HG03378 (cell line): ENCODE measurements at regions not wholly inside any gene's neighbourhood (a gene's known extent, or its start where the extent isn't known, plus 50 kb on each side); places are given as distances from the start of the nearest gene placed in this dataset.

Experiments used
- ATAC-seq: cut with Tn5 transposase; IDR thresholded peaks from one replicate; pipeline ENCODE4 v1.9.1; 2021; ENCODE audit warnings: mild to moderate bottlenecking, moderate library complexity; ENCODE audit not compliant: unreplicated experiment

DNA sequence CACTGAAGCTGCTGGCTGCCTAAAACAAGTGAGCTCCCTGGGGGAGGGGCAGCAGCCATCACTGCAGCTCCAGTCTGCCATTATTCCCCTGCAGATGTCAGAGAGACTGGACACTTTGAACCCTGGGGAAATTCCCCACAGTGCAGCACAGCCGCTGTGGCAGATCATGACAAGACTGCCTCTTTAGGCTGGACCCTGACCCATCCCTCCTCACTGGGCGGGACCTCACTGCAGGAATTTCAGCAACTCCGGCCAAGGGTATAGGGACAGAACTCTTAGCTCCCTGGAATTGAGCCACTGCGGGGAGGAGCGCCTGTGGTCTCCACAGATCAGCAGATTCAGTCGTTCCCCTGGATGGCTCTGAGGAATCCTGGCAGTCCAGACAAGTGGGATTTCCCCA lies 964.6 kb downstream of the BRINP3 start:
- ATAC-seq = no peak

DNA sequence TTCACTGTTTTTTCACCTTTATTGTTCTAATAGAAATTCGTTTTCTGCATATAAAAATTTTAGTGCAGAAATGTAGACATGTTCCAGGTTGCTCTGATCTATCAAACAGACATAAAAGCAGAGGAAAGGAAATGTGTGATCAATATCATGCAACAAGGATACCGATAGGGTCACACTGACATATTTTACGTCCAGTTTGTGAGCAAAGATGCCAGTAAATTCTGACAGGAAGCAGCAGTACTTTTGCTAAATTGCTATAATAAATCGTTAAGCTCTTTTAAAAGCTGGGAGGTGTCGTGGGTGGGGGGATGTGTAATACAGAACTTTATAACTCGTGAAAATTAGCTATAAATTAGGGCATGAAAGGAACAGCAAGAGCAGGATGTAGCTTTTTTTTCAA lies 955.2 kb downstream of the BRINP3 start:
- no peak for ATAC-seq

DNA sequence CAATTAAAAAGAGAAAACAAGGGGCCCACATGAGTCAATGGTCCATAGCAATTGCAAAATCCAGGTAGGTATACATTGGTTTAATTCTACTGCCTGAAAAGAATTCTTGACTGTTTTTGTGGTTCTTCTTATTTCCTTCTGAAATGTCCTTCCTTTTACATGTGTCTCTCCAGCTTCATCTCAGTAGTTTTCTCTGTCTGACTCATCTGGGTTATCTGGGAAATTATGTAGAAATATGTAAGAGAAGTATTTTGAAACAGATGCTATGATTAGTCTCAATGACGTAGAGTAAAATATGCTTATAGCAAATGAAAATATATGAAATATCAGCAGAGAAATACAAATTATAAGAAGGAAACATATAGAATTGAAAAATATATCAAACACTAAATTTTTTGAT lies 953.2 kb downstream of the BRINP3 start:
- ATAC-seq = no peak

DNA sequence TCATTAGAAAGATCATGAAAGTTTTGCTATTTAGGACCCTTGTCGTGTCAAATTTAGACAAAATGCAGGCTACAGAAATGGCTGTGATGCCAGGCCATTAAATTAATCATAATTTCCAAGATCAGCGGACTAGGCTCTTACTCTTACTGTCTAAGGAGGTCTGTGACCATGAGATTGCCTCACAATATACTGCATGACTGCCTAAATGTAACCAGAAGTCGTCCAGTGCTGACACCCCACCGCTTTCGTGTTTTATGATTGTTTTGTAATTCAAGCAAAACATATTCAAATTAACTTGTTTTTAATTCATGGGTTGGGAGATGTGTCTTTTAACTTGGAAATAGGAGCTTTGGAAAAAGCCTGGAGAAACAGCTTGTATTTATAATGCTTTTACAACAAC lies 947.5 kb downstream of the BRINP3 start:
- ATAC-seq = no peak

DNA sequence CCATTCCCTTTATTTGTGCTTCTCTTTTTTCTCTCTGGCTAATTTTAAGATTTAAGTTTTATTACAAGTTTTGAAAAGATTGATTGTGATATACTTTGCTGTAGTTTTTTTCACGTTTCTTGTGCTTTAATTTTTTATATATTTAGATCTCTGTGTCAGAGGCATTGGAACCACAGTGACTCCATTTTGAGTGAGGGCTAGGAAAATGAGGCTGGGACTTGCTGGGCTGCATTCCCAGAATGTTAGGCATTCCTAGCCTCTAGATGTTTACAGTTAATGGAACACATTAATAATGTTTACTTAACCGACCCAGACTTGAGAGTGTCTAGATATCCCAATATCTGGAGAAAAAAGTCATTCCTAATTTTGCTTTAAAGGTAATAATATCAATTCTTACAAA lies 939.4 kb downstream of the BRINP3 start:
- no peak for ATAC-seq

DNA sequence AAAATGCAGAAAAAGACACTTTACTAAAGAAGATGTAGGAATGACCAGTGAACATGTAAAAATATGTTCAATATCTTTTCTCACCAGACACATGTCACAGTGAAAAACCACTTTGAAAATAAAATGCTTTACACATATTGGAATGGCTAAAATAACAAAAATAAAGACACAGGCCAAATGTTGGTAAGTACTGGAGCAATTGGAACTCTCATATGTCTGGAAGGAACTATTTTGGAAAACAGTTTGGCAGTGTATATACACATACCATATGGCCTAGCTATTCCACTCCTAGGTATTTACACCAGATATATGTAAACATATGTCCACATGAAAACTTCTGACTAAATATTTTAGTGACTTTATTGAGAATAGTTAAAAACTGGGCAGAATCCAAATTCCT lies 927.2 kb downstream of the BRINP3 start:
- no peak for ATAC-seq

DNA sequence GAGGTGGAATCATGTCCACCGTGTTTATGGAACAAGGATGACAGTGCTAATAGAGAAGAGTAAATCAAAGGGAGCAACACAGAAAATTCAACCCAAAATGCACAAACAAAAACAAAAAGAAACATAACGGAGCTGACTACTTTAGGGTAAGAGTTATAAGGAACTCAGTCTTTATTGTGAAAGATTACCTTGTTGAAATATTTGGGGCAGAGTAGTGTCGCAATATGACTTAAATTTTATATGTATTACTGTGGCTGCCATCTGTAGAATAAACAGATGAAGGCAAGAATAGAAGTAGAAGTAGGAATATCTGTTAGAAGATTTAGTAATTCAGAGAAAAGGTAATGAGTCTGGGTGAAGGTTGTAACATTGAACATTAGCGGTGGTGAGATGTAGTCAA lies 913.9 kb downstream of the BRINP3 start:
- ATAC-seq = no peak

DNA sequence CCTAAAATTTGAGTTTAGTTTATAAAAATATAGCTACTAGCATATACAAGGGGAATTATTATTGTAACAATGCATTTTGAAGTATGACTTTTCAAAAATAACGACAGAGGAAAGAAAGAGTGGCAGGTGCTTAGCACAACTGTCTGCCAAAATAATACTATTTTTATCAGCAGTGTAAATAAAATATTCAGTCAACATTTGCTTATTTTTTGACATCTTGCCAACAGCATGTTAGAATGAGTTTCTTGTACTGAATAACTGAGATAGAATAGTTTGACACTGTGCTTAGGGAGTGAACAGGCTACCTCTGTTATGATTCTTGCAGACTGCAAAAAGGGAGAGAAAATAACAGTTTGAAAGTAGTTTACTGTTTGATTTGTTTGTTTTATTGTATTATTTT lies 909.8 kb downstream of the BRINP3 start:
- no peak for ATAC-seq

DNA sequence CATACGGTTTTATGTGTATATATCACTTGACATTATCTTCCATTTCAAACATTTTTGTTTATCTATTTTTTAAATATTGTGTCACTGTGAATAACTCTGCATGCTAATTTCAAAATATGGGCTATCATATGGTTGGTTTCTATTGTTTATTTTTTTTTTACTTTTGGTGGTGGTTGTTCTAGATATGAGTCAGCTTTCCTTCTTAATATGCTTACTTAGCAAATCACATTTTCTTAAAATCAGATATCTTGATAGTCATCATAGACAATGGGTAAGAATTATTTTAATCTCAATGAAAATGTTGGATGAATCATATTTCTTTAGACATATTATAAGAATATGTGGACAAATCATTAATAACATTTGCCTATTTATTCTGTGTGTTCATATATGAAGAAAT lies 881.5 kb downstream of the BRINP3 start:
- no peak for ATAC-seq

DNA sequence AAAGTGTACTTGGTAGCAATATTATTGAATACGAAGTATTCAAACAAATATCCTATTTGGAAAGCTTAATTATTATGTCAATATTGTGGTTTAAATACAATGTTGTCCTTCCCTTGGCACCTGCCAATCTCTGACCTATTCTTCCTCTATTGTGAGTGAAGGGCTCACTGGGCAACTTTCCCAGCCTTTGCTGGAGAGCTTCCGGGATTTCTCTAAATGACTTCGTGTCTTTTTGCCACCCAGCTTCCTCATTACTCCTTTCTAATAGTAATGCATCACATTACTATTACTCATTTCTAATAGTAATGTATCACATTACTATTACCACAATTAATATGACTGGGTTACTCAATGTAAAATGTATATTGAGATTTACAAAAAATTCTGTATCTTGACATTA lies 880.6 kb downstream of the BRINP3 start:
- ATAC-seq = no peak

DNA sequence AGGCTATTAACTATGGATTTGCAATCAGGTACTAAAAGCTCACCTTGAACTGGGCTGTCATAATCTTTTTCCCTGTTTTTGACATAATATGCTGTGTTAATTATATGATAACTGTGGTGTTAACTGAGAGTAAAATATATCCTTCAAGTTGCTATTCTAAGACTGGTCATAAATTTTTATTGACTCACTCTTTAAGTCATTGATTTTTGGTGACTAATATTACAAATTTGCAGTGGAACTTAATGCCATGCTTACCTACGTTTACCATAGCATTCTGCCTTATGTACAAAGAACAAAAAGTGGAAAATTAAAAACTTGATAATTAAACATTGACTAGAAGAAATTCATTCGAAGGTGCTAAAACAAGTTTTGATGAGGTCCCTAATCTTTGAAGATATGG lies 872.4 kb downstream of the BRINP3 start:
- ATAC-seq = no peak

DNA sequence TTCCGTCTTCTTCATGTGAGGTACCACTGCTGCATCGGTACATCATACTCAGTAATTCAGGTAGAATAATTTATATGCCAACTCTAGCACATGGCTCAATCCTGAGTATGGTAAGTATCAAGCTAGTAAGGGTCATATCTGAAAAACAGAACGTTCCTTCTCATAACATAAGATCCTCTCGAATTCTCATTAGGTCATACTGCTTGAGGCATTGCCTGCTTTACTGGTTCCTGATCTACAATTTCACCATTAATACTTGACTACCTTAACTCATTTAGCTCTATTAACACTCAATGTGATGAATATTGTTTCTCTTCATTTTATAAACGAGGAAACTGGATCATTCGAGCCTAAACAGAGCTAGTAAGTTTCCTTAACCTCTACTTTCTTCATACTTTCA lies 871.6 kb downstream of the BRINP3 start:
- ATAC-seq = no peak

DNA sequence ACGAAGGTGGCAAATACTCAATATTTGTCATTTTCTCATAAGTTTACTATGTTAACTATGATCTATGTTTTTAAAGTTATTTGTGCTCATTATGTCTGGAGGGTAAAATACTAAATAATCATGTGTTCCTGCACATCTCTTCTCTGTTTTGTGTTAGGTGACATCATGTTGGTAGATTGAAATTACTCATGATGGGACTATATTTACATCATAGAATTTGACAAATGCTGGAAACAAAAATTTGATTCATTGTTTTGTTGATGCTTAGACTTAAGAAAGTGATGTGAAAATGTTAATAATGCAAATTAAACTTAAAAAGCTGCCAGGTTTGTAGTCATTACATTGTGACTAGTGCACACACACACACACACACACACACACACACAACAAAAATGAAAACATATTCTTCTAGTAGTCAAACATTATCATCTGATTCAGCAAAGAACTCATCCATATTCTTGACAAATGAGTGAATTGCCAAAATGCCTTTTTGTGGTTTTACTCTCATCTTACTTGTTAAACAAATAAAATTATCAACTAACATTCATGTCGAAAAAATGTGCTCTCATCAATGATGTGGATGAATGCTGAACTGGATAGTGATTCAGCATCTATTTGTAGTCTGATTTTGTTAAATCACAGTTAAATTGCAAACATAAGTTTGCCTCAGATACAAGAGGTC lies 870.7 kb downstream of the BRINP3 start:
- no peak for ATAC-seq

DNA sequence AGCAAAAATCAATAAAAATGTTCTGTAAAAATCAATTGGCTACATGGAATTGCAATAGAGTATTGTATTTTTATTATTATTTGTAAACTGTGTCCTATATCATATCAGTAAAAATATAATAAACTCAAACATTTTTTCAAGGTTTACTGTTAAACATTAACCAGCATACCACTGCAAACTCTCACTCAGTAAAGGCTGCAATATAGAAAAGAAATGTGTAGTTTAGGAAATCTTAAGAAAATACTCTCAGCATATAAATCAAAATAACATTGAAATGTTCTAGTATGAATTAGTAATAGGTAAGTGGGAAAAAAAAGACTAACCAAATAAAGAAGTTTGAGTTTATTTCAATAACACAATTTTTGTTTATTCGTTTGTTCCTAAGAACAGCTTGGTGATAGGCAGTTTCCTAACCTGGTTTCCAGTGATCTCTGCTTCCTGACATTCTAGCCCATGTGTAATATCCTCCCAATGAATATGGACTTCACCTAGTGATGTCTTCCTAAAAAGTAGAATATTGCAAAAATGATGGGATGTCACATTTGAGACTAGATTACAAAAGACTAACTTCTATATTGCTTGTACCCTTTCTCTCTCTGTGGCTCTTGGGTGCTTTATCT lies 870.1 kb downstream of the BRINP3 start:
- no peak for ATAC-seq

DNA sequence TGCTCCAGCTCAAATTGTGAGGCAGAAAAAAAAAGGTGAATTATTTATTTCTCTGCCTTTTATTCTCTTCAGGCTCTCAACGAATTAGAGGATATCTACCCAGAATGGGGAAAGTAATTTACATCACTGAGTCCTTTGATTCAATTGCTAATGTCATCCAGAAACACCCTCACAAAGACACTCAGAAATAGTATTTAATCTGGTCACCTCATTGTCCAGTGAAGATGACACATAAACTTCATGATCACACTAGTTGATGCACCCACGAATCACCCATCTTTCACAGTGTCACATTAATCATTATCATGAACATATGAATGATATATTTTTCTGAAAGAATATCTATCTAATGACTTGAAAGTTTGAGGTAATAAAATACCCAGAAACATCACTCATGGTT lies 868.5 kb downstream of the BRINP3 start:
- no peak for ATAC-seq

DNA sequence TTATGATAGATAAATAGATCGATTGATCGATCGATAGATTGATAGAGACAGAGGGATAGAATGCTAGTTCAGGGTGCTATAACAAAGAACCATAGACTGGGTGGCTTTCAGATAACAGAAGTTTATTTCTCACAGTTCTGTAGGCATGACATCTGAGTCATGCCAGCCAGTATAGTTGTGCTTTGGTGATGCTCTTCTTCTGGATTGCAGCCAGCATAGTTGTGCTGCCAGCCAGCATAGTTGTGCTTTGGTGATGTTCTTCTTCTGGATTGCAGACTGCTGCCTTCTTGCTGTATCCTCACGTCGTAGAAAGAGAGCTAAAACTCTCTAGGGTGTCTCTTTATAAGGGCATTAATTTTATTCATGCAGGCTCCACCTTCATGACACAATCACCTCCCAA lies 860.8 kb downstream of the BRINP3 start:
- no peak for ATAC-seq

DNA sequence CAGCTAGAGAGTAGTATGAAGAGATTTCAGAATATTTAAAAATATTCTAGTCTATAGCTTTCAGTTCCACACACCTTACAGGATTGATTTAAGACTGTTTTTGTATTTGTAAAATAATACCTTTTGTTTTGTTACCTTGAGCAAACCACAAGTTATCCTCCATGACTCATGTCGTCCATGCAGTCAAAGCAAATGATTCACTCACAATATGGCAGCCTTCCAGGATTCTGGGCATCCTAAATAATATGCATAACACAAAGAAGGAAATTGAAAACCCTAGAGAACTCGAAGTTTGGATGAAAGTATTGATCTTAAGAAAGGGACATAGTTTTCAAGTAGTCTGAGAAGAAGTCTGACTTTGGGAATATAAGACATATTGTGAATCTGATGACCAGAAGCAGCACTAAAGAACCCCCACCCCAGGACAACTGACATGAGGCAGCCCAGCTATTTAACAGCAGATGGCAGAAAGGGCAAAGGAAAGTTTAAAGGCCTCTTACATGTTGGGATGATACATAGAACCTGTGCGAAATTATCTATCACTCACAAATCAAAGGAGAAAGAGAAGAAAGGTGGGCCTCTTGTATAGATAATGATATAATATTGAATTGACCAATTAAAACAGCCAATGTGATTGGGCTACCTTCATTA lies 857.9 kb downstream of the BRINP3 start:
- ATAC-seq = no peak

DNA sequence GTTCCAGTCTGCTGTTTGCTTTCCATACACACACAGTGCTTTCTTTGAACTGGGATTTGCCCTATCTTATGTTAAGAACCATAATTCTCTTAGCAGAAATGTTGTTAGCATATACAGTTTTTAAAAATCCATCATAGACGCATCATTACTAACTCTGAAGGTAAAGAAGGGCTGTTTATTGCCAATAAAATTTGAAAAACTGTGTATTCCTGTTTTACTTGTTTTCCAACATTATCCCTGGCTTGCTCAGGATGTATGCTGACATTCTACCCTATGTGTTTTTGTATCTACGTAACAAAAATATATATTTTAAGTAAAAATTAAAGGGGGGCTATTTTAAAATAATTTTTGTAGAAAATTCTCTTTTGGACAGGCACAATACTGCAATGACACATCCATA lies 857.2 kb downstream of the BRINP3 start:
- no peak for ATAC-seq

DNA sequence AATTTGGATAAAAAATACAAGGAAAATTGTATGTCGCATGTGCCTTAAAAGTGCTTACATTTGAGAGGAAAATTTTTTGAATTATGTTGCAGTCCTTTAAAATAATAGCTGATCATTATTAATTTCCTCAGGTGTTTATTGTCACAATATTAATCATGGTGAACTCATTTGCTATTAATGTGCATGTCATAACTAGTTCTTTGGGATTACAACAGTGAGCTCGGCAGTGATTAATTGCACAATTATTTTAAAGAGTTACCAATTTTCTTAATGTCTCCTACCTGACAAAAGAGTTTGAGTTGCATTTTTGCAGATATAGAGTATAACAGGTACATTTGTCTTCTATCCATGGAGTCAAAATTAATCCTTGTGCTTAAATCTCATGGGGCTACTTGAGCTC lies 854.3 kb downstream of the BRINP3 start:
- ATAC-seq = no peak

DNA sequence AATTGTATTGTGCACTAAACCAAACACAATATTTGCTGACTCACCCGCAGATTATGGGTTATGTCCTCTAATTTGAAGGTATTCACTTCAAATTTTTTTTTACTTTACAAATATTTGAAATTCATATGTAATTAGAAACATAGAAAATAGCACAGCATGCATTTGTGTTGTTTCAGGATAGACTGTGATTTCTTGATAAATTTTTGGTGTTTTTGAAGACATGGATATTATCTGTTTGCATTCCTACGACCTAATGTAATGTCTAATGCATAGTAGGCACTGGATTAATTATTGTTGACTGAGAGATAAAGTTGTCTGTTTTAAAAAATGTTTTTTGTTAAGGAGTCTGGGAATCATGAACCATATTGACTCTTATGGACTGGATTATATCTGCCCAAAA lies 850.2 kb downstream of the BRINP3 start:
- ATAC-seq = no peak

DNA sequence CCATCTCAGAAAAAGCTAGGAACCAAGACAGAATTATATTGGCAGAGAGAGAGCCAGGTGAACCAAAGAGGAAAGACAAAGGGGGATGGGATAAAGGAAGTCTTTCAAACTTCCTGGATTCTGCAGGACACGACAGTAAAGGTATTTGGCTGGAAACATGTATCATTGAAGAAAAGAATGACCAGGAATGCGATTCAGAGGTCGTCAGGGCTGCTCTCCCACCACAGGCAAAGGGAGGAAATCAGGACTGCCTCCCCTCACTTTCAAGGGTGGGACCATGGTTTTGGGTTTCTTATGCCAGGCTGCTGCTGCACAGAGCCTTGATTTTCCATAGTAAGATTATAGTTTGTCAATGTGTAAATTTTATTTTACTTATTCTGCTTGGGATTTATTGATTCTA lies 848.8 kb downstream of the BRINP3 start:
- no peak for ATAC-seq

DNA sequence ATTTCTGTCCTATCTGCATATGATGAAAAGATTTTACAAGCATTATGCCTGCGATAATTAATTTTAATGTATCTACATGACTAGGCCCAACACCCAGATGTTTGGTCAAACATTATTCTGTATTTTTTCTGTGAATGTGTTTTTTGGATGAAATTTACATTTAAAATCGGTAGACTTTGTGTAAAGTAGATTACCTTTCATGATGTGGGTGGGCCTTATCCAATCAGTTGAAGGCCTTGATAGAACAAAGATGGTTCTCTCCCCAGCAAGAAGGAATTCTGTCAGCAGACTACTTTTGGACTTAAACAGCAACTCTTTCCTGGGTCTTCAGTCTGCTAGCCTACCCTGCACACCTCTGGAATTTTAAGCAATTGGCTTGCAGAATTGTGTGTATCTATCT lies 844.0 kb downstream of the BRINP3 start:
- no peak for ATAC-seq

DNA sequence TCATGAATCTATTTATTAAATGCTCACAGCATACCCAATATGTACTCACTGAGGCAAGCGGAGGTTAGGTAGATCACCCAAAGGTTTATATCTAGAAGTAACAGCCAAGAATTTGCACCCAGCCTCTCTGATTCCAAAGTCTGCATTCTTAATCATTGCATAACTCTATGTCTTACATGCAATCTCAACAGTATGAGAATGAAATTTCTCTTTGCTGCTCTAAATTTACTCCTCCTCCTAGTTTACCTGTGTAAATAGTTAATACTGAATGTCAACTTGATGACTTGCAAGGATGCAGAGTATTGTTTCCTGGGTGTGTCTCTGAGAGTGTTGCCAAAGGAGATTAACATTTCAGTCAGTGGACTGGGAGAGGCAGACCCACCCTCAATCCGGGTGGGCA lies 840.6 kb downstream of the BRINP3 start:
- ATAC-seq = no peak
